Progenitor cell of endocrine pancreas (in vitro differentiated cells): ENCODE measurements at regions not wholly inside any gene's neighbourhood (a gene's known extent, or its start where the extent isn't known, plus 50 kb on each side); places are given as distances from the start of the nearest gene placed in this dataset.

ENCODE experiments used
- DNase-seq: peaks from one replicate; pipeline ENCODE4 v3.0.0; 2021; ENCODE audit warnings: low spot score; ENCODE audit not compliant: unreplicated experiment
- H3K27ac Mint-ChIP-seq: 2 replicates; pipeline ENCODE4 v1.8.0; 2021; ENCODE audit warnings: mild to moderate bottlenecking, moderate library complexity, mixed read lengths
- H3K27me3 Mint-ChIP-seq: 2 replicates; pipeline ENCODE4 v1.8.0; 2021; ENCODE audit warnings: mixed read lengths
- H3K36me3 Mint-ChIP-seq: 2 replicates; pipeline ENCODE4 v1.8.0; 2022; ENCODE audit warnings: mixed read lengths; ENCODE audit not compliant: insufficient read depth
- H3K4me1 Mint-ChIP-seq: 2 replicates; pipeline ENCODE4 v1.8.0; 2021; ENCODE audit warnings: low read depth, mixed read lengths
- H3K4me3 Mint-ChIP-seq: 2 replicates; pipeline ENCODE4 v1.8.0; 2021; ENCODE audit warnings: low read depth, mild to moderate bottlenecking, moderate library complexity, mixed read lengths
- H3K9me3 Mint-ChIP-seq: 2 replicates; pipeline ENCODE4 v1.8.0; 2021; ENCODE audit warnings: low read depth, mixed read lengths
- TF ChIP-seq, protein P1 (sequence below): fragments of 200-600 bp; sonication (generic); IDR thresholded peaks from one replicate; pipeline ENCODE4 v1.5.0; 2021; ENCODE audit warnings: antibody characterized with exemption, mild to moderate bottlenecking; ENCODE audit not compliant: unreplicated experiment

DNA sequence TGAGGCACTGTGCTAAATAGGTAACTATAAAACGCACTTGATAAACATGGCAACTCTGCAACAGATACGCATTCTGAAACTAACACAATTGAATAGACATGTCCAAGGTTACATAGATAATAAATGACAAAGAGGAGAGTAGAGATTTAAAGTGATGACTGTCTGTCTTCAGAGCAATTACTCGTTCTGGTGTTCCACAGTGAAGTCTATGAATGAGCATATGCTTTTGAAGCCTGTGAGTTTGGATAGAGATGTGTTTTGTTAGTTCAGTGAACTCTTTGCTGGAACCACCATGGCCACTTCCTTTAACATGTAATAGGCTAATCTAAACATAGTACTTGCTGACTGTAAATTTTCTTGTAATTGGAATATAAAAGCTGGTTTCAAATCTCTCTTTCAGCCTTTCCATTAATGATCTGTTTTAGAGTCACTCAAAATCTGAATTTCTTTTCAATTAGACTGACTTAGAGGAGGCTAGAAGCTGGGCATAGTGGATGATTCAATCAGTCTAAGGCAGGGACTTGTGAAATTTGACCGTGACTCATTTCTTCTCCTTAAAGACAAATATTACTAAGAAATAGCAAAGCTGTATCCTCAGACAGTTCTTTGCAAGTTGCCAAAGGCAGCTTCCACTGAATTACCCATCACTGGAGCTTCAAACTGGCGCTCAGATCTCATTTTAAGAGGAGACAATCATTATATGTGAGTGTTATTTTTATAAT lies 1130.1 kb upstream of the CELF4 start:
- no peak overlapping the region for H3K27ac Mint-ChIP-seq
- no peaks in the 10 kb centered on the region for H3K36me3 Mint-ChIP-seq
- no peak overlapping the region for H3K4me3 Mint-ChIP-seq
- DNase-seq: no peak
- no peaks in the 10 kb centered on the region for H3K9me3 Mint-ChIP-seq
- H3K4me1 Mint-ChIP-seq: no peaks in the 10 kb centered on the region
- no peaks in the 10 kb centered on the region for H3K27me3 Mint-ChIP-seq
- TF ChIP-seq, protein P1, sequence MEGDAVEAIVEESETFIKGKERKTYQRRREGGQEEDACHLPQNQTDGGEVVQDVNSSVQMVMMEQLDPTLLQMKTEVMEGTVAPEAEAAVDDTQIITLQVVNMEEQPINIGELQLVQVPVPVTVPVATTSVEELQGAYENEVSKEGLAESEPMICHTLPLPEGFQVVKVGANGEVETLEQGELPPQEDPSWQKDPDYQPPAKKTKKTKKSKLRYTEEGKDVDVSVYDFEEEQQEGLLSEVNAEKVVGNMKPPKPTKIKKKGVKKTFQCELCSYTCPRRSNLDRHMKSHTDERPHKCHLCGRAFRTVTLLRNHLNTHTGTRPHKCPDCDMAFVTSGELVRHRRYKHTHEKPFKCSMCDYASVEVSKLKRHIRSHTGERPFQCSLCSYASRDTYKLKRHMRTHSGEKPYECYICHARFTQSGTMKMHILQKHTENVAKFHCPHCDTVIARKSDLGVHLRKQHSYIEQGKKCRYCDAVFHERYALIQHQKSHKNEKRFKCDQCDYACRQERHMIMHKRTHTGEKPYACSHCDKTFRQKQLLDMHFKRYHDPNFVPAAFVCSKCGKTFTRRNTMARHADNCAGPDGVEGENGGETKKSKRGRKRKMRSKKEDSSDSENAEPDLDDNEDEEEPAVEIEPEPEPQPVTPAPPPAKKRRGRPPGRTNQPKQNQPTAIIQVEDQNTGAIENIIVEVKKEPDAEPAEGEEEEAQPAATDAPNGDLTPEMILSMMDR: no peak

DNA sequence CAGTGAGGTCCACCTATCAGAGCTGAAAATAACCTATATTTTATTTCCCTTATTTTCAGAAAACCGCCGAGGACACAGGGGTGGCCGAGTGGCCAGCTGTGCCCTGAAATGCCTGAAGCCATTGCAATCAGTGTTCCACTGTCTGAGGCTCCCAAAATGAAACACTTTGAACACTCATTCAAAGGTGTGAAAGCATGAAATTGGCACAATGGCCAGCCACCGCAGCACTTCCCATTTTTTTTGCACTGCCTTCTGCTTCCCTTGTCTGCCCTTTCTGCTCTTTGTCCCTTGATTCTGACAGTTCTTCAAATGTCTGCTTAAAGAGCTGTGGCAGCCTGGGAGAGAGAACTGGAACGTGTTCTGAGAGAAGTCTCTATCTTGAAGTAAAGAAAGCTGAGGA lies 1127.5 kb upstream of the CELF4 start:
- no peaks in the 10 kb centered on the region for H3K4me1 Mint-ChIP-seq
- H3K27me3 Mint-ChIP-seq: no peaks in the 10 kb centered on the region
- H3K4me3 Mint-ChIP-seq: no peak overlapping the region
- H3K27ac Mint-ChIP-seq: no peak overlapping the region
- DNase-seq: no peak
- H3K36me3 Mint-ChIP-seq: no peaks in the 10 kb centered on the region
- TF ChIP-seq, protein P1: no peak
- no peaks in the 10 kb centered on the region for H3K9me3 Mint-ChIP-seq

DNA sequence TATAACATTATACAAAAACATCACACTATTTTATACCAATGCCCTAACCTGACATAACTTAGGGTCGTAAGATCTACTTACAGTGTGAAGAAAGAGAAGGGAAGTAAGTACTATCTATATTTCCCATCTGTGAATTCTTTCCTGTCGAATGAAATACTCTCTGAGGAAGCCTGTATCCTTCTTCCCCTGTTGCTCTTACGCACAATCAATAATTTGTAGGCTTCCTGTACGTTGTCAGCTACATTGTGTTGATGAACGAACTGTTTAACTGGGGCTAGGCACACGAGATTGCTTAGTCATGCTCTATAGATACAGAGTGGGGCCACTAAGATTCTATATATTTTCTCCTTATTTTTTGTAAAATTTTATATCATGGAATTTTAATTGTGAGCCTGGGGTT lies 1125.0 kb upstream of the CELF4 start:
- Mint-ChIP-seq H3K4me1 (no peaks in the 10 kb centered on the region), H3K9me3 (no peaks in the 10 kb centered on the region), H3K27me3 (no peaks in the 10 kb centered on the region), H3K4me3 (no peak overlapping the region), H3K27ac (no peak overlapping the region), H3K36me3 (no peaks in the 10 kb centered on the region)
- no peak for DNase-seq
- TF ChIP-seq, protein P1: no peak

DNA sequence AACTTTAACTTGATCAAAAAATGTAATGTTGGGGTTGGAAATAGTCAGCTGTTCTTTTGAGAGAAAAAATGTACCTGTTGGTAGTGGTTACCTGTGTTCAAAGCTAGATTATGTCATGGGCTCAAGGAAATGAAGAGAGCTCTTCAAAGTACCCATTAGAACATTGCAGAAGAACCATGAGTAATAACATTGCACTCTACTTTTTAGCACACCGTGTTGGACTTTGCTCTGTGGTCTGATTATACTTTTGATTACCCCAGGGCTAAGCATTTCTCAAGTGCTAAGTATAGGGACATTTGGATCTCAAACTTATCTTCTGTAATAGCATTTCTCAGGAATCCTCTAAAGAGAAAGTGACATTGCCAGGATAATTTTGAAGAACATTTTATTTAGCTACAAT lies 1122.8 kb upstream of the CELF4 start:
- Mint-ChIP-seq H3K36me3 (no peaks in the 10 kb centered on the region), H3K27ac (no peak overlapping the region), H3K9me3 (no peaks in the 10 kb centered on the region), H3K27me3 (no peaks in the 10 kb centered on the region), H3K4me3 (no peak overlapping the region), H3K4me1 (no peaks in the 10 kb centered on the region)
- TF ChIP-seq, protein P1: no peak
- DNase-seq: no peak

DNA sequence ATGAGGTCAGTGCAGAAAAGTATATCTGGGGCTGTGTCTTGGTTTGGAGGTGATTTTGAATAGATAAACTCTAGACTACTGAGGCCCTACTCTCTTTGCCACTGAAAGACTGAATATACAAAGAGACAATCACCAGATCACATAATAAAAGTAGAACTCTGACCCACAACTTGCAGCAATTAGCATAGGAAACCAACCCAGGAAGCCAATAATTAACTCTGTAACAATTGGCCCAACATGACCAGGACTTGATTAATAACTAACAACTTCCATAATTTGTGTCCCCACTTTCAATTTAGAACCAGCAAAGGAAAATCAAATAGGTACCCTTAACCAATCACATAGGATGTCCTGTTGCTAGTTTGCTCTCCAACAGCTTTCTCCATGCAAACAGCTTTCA lies 1104.9 kb upstream of the CELF4 start:
- no peaks in the 10 kb centered on the region for H3K27me3 Mint-ChIP-seq
- H3K4me3 Mint-ChIP-seq: no peak overlapping the region
- peaks cover 9% of the 10 kb centered on the region for H3K4me1 Mint-ChIP-seq
- peaks cover 17% of the 10 kb centered on the region for H3K9me3 Mint-ChIP-seq
- TF ChIP-seq, protein P1: no peak
- peaks cover 2% of the 10 kb centered on the region for H3K36me3 Mint-ChIP-seq
- DNase-seq: no peak
- no peak overlapping the region for H3K27ac Mint-ChIP-seq
